Suprapubic skin (tissue), 4 donors: ENCODE measurements at regions not wholly inside any gene's neighbourhood (a gene's known extent, or its start where the extent isn't known, plus 50 kb on each side); places are given as distances from the start of the nearest gene placed in this dataset.
"Not testable (repeated sequence)": the region's sequence is repeated elsewhere in the genome, so short reads cannot be mapped to it uniquely, and the experiment has no call there.

Experiments
- POLR2A ChIP-seq, 2 donors: fragments of 450-650 bp; IDR thresholded peaks; one replicate each; pipeline ENCODE4 v1.6.1; 2017; ENCODE audit warnings: antibody characterized with exemption in 2 of 2, mild to moderate bottlenecking in 2 of 2, moderate library complexity in 2 of 2
- POLR2AphosphoS5 ChIP-seq, 3 donors: sonication (generic); formaldehyde crosslinking; IDR thresholded peaks; one replicate each; pipeline ENCODE4 v1.6.1; 2017; ENCODE audit warnings: antibody characterized with exemption in 3 of 3
- TF ChIP-seq, protein P1 (sequence below), 2 donors: fragments of 200-600 bp in 1 of 2; fragments of 450-650 bp in 1 of 2; sonication (generic) in 1 of 2; IDR thresholded peaks; one replicate each; pipeline ENCODE4 v1.5.1; 2016 to 2019; ENCODE audit warnings: antibody characterized with exemption in 2 of 2, mild to moderate bottlenecking in 1 of 2, moderate library complexity in 1 of 2

DNA sequence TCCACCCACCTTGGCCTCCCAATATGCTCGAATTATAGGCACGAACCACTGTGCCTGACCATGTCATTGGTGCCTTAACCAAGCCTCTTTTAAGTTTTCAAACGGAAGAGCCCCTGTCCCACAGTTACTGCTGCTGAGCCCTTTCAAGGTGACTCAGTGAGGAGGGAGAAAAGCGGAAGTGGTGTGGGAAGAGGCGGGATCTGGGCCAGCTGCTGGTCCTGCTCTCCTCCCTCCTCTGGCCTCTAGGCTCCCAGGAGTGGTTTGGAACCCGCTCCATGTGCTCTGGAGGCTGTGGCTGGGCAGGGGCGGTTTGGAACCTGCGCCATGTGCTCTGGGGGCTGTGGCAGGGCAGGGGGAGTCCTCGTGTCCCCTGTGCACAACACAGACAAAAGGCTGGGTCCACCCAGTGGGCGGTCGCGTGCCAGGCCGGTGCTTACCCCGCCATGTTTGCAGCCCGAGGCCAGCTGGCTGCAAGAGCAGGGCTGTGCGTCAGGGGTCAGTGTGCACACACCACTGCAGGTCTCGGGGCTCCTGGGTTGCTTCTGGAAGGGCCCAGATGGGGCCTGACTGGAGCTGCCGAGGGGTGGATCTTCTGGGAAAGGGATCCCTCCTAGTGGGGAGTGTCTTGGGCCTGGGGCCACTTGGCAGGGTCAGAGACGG lies 113.4 kb upstream of the ALDH3B2 start:
- TF ChIP-seq POLR2AphosphoS5, POLR2A (IDR thresholded peaks at IDR 0.05): not testable (repeated sequence)
- TF ChIP-seq, protein P1, sequence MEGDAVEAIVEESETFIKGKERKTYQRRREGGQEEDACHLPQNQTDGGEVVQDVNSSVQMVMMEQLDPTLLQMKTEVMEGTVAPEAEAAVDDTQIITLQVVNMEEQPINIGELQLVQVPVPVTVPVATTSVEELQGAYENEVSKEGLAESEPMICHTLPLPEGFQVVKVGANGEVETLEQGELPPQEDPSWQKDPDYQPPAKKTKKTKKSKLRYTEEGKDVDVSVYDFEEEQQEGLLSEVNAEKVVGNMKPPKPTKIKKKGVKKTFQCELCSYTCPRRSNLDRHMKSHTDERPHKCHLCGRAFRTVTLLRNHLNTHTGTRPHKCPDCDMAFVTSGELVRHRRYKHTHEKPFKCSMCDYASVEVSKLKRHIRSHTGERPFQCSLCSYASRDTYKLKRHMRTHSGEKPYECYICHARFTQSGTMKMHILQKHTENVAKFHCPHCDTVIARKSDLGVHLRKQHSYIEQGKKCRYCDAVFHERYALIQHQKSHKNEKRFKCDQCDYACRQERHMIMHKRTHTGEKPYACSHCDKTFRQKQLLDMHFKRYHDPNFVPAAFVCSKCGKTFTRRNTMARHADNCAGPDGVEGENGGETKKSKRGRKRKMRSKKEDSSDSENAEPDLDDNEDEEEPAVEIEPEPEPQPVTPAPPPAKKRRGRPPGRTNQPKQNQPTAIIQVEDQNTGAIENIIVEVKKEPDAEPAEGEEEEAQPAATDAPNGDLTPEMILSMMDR (IDR thresholded peaks at IDR 0.05), result not testable (repeated sequence)
